Kidney (tissue), 13 donors: ENCODE measurements at regions not wholly inside any gene's neighbourhood (a gene's known extent, or its start where the extent isn't known, plus 50 kb on each side); places are given as distances from the start of the nearest gene placed in this dataset.

Experiments used
- DNase-seq, 5 donors: peaks; one replicate each; pipeline ENCODE4 v3.0.0-alpha.2; 2013 to 2020
- FAIRE-seq: peaks from 2 replicates; lab custom pipeline; 2012; peaks lifted over from hg19 to GRCh38; lab: Jason Lieb, UNC
- H3K27ac ChIP-seq, 2 donors: one replicate each; pipeline ENCODE4 v1.7.0; 2013; ENCODE audit warnings: low read depth in 2 of 2, low read length in 2 of 2, inconsistent platforms in 1 of 2
- H3K27me3 ChIP-seq: one replicate; pipeline ENCODE4 v1.7.1; 2013; ENCODE audit warnings: low read length, inconsistent platforms; ENCODE audit not compliant: control insufficient read depth, insufficient read depth
- H3K36me3 ChIP-seq, 3 donors: one replicate each; pipeline versions ENCODE4 v1.7.0 to v1.7.1; 2013; ENCODE audit warnings: low read length in 3 of 3, control low read depth in 1 of 3, inconsistent platforms in 1 of 3; ENCODE audit not compliant: insufficient read depth in 3 of 3, control insufficient read depth in 2 of 3
- H3K4me1 ChIP-seq, 3 donors: one replicate each; pipeline versions ENCODE4 v1.7.0 to v1.7.1; 2013; ENCODE audit warnings: low read length in 3 of 3, inconsistent platforms in 1 of 3, low read depth in 1 of 3; ENCODE audit not compliant: control insufficient read depth in 2 of 3, insufficient read depth in 2 of 3
- H3K4me3 ChIP-seq, 3 donors: one replicate each; pipeline versions ENCODE4 v1.7.0 to v1.8.1; 2013; ENCODE audit warnings: low read length in 3 of 3, control low read depth in 1 of 3, inconsistent platforms in 1 of 3
- H3K9ac ChIP-seq, 3 donors: one replicate each; pipeline versions ENCODE4 v1.7.0 to v1.7.1; 2013; ENCODE audit warnings: low read length in 3 of 3, control low read depth in 1 of 3, inconsistent platforms in 1 of 3
- H3K9me3 ChIP-seq, 3 donors: one replicate each; pipeline versions ENCODE4 v1.7.0 to v1.7.1; 2013; ENCODE audit warnings: low read length in 3 of 3, control low read depth in 1 of 3, inconsistent platforms in 1 of 3; ENCODE audit not compliant: control insufficient read depth in 2 of 3, insufficient read depth in 1 of 3
- intact Hi-C: fragments of 100-400 bp; cut with DNase I; formaldehyde crosslinking; loops from one replicate; pipeline ENCODE4 v1.11.1; 2022
- TF ChIP-seq, protein P1 (sequence below): IDR thresholded peaks from 3 replicates; pipeline ENCODE4 v1.5.1; 2012; ENCODE audit warnings: mild to moderate bottlenecking, moderate library complexity, borderline replicate concordance; ENCODE audit not compliant: insufficient read depth; ENCODE audit errors: extremely low read depth
- donor health status: control.
- donor health status: control.
- donor health status: control.
- donor health status: control.
- donor health status: control.
- donor health status: DM: yes; HTN: yes; CAD: no.
- donor health status: Normal renal cell carcinoma (clear cell type).

DNA sequence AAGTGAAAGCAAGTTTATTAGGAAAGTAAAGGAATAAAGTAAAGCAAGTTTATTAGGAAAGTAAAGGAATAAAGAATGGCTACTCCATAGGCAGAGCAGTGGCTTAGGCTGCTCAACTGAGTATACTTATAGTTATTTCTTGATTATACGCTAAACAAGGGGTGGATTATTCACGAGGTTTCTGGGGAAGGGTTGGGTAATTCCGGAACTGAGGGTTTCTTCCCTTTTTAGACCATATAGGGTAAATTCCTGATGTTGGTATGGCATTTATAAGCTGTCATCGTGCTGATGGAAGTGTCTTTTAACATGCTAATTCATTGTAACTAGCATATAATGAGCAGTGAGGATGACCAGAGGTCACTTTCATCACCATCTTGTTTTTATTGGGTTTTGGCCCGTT, 194.3 kb downstream of the DLEU7 start:
- Histone ChIP-seq H3K4me3 (no peak overlapping the region), H3K4me1 (no peaks in the 10 kb centered on the region), H3K9ac (no peak overlapping the region), H3K27ac (no peak overlapping the region), H3K9me3 (no peaks in the 10 kb centered on the region), H3K36me3 (no peaks in the 10 kb centered on the region), H3K27me3 (no peaks in the 10 kb centered on the region)
- intact Hi-C loops, result no loop called here
- DNase-seq (no peak), FAIRE-seq (no peak)
- TF ChIP-seq, protein P1, sequence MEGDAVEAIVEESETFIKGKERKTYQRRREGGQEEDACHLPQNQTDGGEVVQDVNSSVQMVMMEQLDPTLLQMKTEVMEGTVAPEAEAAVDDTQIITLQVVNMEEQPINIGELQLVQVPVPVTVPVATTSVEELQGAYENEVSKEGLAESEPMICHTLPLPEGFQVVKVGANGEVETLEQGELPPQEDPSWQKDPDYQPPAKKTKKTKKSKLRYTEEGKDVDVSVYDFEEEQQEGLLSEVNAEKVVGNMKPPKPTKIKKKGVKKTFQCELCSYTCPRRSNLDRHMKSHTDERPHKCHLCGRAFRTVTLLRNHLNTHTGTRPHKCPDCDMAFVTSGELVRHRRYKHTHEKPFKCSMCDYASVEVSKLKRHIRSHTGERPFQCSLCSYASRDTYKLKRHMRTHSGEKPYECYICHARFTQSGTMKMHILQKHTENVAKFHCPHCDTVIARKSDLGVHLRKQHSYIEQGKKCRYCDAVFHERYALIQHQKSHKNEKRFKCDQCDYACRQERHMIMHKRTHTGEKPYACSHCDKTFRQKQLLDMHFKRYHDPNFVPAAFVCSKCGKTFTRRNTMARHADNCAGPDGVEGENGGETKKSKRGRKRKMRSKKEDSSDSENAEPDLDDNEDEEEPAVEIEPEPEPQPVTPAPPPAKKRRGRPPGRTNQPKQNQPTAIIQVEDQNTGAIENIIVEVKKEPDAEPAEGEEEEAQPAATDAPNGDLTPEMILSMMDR, result no peak

DNA sequence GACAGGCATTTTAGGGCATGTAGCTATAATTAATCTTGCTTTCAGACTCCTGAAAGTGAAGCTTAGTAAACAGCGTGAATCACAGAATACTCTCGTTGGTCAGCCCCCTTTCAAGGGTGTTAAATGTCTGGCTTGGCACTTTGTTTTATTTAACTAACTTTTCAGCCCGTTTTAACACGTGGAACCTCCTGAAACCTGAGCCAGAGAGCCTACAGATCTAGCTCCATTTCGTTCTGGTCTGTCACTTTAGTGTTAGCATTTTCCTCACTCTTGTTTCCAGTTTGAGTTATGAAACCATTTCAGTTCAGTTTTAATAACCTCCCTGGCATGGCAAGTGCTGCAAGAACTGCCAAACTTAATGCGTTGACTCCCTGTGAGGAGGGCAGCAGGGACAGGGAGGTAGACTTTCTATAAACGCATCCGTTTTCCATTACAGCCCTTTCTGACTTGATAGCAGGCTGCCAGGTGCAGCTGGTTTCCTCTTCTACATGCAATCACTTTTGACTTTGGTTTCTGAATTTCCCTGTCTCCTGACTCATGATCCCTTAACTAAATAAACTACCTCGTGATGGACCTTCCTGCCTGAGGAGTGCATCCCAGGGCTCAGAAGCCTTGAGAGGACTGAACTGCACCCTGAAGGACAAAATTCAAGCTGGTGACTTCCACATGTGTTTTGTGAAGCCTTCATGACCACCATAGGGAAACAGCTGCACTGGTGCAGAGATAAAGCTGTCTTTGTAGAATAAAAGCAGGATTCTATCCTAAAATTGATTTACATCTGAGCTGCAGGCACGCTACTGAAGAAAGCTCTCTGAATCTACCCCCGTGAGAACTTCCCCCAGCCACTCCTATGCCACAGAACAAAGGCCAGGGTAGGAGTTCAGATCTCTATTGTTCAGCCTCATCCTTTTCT, 192.6 kb downstream of the DLEU7 start:
- H3K9me3 ChIP-seq, result no peaks in the 10 kb centered on the region
- peak in 4 of 5 donors; percentile 59 to 91 (median 78) for DNase-seq
- H3K27me3 ChIP-seq, result no peaks in the 10 kb centered on the region
- TF ChIP-seq, protein P1, result no peak
- no peaks in the 10 kb centered on the region for H3K4me1 ChIP-seq
- intact Hi-C loops, result no loop called here
- no peak overlapping the region for H3K9ac ChIP-seq
- H3K36me3 ChIP-seq, result no peaks in the 10 kb centered on the region
- no peak overlapping the region for H3K4me3 ChIP-seq
- FAIRE-seq, result no peak
- H3K27ac ChIP-seq, result no peak overlapping the region

DNA sequence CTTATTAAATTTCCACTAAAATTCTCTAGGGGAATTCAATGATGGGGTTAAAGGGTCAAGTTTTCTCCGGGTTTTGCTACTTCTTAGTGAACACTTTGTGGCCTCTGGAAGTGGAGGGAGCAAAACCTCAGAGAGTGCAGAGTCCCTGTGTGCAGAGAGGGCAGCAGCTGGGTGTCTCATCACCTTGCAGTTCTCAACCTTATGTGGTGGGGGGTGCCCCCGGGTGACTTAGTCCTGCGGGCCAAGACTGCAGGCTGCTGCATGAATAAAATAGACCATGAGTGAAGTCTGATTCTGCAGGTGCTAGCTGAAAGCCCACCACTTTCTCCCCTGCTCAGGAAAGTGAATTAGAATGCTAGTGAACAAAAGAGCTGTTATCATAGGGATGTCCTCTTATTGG, 191.6 kb downstream of the DLEU7 start:
- no peaks in the 10 kb centered on the region for H3K4me1 ChIP-seq
- intact Hi-C loops, result no loop called here
- TF ChIP-seq, protein P1, result no peak
- H3K27ac ChIP-seq, result no peak overlapping the region
- H3K9me3 ChIP-seq, result no peaks in the 10 kb centered on the region
- H3K27me3 ChIP-seq, result no peaks in the 10 kb centered on the region
- no peak overlapping the region for H3K9ac ChIP-seq
- no peak for FAIRE-seq
- H3K36me3 ChIP-seq, result no peaks in the 10 kb centered on the region
- DNase-seq, result peak in 1 of 5 donors; percentile 6
- H3K4me3 ChIP-seq, result no peak overlapping the region
